Esophagus muscularis mucosa (tissue), 4 donors: ENCODE measurements at regions not wholly inside any gene's neighbourhood (a gene's known extent, or its start where the extent isn't known, plus 50 kb on each side); places are given as distances from the start of the nearest gene placed in this dataset.

Source experiments
- EP300 ChIP-seq: sonication (generic); formaldehyde crosslinking; IDR thresholded peaks from one replicate; pipeline ENCODE4 v1.6.1; 2017; ENCODE audit warnings: antibody characterized with exemption
- POLR2A ChIP-seq: fragments of 450-650 bp; IDR thresholded peaks from one replicate; pipeline ENCODE4 v1.6.1; 2017; ENCODE audit warnings: antibody characterized with exemption, moderate library complexity, mild to moderate bottlenecking, low read depth
- POLR2AphosphoS5 ChIP-seq, 2 donors: sonication (generic); formaldehyde crosslinking; IDR thresholded peaks; one replicate each; pipeline ENCODE4 v1.6.1; 2017; ENCODE audit warnings: antibody characterized with exemption in 2 of 2
- TF ChIP-seq, protein P1 (sequence below), 3 experiments: fragments of 200-600 bp in 2 of 3; fragments of 450-650 bp in 1 of 3; sonication (generic) in 2 of 3; IDR thresholded peaks; one replicate each; pipeline ENCODE4 v1.5.1; 2017 to 2019; ENCODE audit warnings: antibody characterized with exemption in 3 of 3, mild to moderate bottlenecking in 2 of 3, moderate library complexity in 1 of 3

- TF ChIP-seq EP300 (no peak), POLR2A (no peak), POLR2AphosphoS5 (IDR thresholded peaks at IDR 0.05) (no peak)
- TF ChIP-seq, protein P1, sequence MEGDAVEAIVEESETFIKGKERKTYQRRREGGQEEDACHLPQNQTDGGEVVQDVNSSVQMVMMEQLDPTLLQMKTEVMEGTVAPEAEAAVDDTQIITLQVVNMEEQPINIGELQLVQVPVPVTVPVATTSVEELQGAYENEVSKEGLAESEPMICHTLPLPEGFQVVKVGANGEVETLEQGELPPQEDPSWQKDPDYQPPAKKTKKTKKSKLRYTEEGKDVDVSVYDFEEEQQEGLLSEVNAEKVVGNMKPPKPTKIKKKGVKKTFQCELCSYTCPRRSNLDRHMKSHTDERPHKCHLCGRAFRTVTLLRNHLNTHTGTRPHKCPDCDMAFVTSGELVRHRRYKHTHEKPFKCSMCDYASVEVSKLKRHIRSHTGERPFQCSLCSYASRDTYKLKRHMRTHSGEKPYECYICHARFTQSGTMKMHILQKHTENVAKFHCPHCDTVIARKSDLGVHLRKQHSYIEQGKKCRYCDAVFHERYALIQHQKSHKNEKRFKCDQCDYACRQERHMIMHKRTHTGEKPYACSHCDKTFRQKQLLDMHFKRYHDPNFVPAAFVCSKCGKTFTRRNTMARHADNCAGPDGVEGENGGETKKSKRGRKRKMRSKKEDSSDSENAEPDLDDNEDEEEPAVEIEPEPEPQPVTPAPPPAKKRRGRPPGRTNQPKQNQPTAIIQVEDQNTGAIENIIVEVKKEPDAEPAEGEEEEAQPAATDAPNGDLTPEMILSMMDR (IDR thresholded peaks at IDR 0.05): no peak
Measured at GRCh38 chr2:111684611-111685010, 199.4 kb downstream of the ANAPC1 start.
